ENCODE measurements at regions not wholly inside any gene's neighbourhood (a gene's known extent, or its start where the extent isn't known, plus 50 kb on each side); places are given as distances from the start of the nearest gene placed in this dataset.

DNA sequence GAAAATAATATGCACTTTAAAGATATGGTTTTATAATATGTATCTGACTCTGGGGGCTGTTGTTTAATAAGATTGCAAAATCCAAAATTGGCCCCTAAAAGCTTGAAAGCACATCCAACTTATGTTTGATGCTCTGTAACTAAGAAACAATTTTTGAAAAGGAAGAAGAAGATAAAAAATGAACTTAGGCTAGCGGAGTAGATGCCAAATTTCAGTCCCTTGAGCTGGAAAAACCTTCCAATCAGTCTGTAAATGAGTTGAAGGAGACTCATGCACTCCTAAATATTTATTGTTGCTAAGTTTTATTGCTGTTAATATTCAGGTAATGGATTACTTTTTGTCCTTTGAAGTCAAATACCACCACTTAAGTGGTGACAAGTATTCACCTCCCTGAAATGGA is 465.0 kb downstream of the ZEB2 start:
- CTCF ChIA-PET, result no interaction called here
- POLR2A ChIA-PET, result no interaction called here

DNA sequence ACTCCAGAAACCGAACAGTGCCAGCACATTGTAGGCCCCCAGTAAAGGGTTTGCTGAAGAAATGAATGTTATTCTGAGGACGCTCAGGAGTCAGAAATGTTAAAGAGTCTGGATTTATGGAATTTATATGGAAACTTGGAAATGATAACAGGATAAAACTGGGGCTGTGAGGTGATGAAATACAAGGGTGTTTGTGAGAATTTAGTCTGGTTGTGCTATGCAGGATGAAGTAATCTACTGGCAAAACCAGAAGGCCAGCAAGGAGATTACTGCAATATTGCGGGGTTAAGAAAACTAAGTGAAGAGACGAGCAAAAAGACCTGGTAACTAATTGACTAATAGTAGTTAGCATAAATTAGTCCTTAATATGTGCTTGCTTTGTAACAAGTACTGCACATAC is 467.8 kb downstream of the ZEB2 start:
- ChIA-PET POLR2A (no interaction called here), CTCF (no interaction called here)

- POLR2A ChIA-PET, result no interaction called here
- CTCF ChIA-PET, result interaction anchor here (1.0 kb wide), 1 partner anchor 717 kb away, joined by 3 read pairs; no protein-coding TSS in a partner anchor
Measured at GRCh38 chr2:144049137-144049536, 470.8 kb downstream of the ZEB2 start.

GRCh38 chr2:144048631-144049060 is 471.3 kb downstream of the ZEB2 start:
- CTCF ChIA-PET, result interaction anchor here (1.0 kb wide), 1 partner anchor 717 kb away, joined by 3 read pairs; no protein-coding TSS in a partner anchor
- POLR2A ChIA-PET, result no interaction called here

DNA sequence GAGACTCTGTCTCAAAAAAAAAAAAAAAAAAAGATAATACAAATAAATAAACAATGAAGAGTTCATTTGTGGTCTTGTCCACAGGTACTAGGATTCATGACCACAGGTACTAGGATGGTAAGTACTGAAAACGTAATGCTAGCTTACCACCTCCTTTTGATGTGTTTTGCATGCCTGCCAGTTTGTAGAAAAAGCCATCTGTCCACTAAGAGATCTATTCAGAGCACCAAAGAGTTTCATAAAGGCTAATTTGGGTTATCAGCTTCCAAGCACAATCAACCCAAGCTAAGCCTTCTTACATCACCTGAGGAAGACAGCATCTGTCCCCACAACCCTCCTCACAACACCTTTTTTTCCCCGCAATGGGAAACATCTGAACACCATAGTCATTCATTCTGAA is 477.2 kb downstream of the ZEB2 start:
- CTCF ChIA-PET, result no interaction called here
- POLR2A ChIA-PET, result interaction anchor here (0.7 kb wide), 1 partner anchor 620 kb away, joined by 4 read pairs; no protein-coding TSS in a partner anchor

DNA sequence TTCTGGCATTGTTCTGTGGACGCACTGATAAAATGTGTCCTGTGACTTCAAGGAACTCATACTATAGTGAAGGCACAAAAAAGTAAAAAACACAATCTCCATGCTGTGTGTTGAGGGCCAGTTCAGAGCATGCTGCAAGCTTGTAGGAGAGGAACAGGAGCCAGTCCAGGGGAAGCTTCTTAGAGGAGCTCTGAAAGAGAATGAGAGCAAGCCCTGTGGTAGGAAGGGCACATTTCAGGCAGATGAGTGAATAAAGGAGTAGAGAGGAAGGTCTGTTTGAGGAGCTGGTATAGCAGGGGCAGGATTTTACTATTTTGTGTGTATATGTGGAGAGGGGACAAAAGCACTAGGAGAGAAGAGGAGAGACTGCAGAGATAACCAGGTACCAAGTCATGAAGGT is 478.3 kb downstream of the ZEB2 start:
- CTCF ChIA-PET, result no interaction called here
- POLR2A ChIA-PET, result no interaction called here

DNA sequence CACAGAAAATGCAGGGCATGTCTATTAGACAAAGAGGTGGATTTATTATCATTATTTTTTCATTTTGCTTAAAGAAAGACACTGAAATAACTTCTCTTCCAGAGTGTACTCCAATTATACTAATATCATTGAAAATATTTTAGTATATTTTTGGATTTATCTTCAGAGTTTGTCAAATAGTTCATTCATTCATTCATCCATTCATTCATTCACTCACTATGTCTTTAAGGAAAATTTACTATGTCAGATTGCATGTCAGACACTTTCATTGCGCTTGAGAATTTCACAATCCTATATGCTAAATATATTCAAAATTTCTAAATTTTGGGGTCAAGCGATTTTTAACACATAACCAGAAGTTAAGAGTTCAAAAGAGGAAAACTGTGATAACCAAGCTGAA is 479.1 kb downstream of the ZEB2 start:
- POLR2A ChIA-PET, result no interaction called here
- CTCF ChIA-PET, result no interaction called here

- POLR2A ChIA-PET, result no interaction called here
- CTCF ChIA-PET, result no interaction called here
Measured at GRCh38 chr2:144032566-144032965, 487.4 kb downstream of the ZEB2 start.

GRCh38 chr2:144030791-144031190 is 489.1 kb downstream of the ZEB2 start:
- ChIA-PET CTCF (no interaction called here), POLR2A (no interaction called here)

DNA sequence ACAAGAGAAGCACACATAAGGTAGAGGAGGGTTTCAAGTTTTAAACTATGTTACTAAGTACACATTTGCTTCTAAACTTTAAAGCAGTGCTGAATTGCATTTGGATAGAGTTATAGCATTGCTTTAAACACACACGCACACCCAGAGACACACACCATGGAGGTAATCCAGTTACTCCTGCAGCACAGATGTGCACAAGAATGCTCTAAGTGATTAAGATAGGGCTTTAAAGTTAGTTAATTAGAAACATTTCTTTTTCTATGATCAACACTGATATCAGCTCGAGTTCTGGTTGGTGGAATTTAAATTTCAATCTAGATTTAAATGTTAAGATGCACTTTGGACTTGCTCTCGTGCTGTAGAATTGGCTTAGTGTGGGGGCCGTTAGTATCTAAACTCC is 492.3 kb downstream of the ZEB2 start:
- ChIA-PET CTCF (no interaction called here), POLR2A (no interaction called here)

DNA sequence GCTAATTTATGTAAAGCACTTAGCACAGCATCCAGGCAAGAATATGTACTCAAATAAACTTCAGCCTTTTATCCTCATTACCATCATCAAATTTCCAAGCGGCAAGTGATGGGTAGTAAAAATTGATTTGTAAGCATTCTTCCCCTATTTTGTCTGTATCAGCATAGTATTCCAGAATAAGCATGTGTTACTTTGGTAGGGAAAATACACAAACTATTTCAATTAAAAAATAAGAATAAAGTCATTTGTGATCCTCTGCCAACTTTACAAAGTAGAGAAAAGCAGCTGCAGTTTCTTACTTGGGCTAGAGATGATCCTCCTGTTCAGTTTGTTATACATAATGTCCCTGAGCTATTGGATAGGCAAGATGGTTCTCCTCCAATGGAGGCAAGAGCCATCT is 493.2 kb downstream of the ZEB2 start:
- ChIA-PET POLR2A (no interaction called here), CTCF (no interaction called here)

- CTCF ChIA-PET, result no interaction called here
- POLR2A ChIA-PET, result no interaction called here
Measured at GRCh38 chr2:144020047-144020446, 499.9 kb downstream of the ZEB2 start.

DNA sequence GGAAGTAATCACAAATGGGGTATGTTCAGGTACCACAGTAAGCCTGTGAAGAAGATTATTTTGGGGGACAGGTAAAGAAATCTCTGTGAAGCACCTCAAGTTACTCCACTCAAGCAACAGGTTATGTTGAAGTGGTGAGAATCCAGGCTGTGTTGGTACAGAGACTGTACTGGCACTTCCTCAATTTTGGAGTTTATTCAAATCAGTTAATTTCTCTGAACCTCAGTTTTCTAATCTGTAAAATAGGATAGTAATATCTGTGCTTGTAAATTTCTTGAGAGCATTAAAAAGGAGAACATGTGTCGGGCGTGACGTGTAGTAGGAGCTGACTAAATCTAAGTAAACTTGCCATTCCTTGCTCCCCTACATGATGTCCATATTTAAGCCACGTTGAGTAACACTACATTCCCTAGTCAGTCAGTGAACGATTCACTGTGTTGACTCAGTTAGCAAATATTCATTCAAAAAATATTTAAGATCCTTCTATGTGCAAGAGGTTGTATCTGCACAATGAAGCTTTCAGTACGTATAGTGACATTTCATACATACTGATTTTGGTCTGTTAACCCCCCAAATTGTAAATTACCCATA is 504.2 kb downstream of the ZEB2 start:
- CTCF ChIA-PET, result no interaction called here
- POLR2A ChIA-PET, result no interaction called here

GRCh38 chr2:144015036-144015435 is 504.9 kb downstream of the ZEB2 start:
- POLR2A ChIA-PET, result no interaction called here
- CTCF ChIA-PET, result no interaction called here

DNA sequence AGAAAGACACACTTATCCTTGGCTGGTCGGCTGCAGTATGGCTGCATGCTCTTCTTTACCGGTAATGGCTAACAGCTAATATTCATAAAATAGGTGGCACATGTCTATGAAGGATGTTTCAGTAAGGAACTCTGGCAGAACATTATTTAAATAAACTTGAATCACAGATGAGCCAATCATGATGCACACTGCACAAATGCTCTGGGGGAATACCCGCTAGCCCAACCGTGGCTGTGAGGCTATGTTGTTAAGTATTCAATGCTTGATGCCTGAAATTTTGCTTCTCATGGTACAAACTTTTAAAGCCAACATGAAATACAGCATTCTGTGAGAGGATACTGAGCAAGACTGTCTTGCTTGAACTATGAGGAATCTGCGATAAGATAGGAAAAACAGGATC is 505.8 kb downstream of the ZEB2 start:
- CTCF ChIA-PET, result no interaction called here
- POLR2A ChIA-PET, result no interaction called here

- ChIA-PET POLR2A (no interaction called here), CTCF (no interaction called here)
Measured at GRCh38 chr2:144012304-144012703, 507.6 kb downstream of the ZEB2 start.

DNA sequence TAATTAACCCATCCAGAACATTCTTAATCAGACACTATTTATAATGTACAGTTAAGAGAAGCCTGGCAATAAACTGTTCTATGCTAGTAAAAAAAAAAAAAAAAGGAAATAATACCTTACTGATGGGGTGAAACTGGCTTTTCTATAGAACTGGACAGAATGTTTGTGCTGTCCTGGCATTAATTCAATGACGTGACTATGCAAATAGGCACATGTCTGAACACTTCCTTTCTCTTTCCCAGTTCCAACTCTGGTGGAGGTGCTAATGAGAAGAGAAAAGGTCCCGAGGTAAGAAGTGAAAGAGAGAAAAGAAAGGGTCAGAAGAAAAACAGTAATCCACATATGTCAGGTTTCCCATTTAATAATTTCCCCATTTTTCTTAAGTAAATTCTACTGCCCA is 508.4 kb downstream of the ZEB2 start:
- CTCF ChIA-PET, result interaction anchor here (0.6 kb wide), 1 partner anchor 278 kb away, joined by 4 read pairs; no protein-coding TSS in a partner anchor
- POLR2A ChIA-PET, result no interaction called here

GRCh38 chr2:144011098-144011497 is 508.8 kb downstream of the ZEB2 start:
- ChIA-PET POLR2A (no interaction called here), CTCF (interaction anchor here (0.6 kb wide), 1 partner anchor 278 kb away, joined by 4 read pairs; no protein-coding TSS in a partner anchor)

DNA sequence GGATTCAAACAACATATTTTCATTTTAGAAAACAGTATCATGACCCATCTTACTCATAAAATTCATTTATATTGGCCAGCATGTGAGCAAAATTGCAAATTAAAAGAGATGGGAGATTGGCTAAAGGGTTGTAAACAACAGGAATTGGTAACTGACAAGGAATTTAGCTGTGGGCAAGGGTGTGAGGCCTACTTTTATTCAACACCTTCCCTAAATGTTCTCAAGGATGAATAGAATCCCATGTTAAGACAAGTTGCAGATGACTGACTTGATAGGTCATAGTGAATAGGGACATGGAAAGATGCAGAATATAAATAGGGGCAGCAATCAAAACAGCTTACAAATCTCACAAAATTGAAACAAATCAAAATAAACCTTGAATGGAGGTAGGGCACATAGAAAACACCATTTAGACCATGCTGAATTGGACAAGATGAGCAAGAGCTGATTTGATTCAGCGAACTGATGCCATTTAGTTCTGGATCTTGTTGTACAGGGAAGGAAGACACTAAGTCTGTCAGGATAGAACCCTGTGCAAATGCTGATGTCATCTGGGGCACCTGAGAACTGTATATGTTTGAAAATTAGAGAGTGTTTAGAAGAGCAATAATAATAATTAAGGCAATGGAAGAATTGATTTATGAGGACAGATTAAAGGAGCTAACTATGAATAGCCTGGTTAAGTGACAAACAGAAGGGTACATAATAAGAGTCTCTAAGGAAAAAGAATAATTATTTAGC is 509.7 kb downstream of the ZEB2 start:
- ChIA-PET CTCF (no interaction called here), POLR2A (no interaction called here)

DNA sequence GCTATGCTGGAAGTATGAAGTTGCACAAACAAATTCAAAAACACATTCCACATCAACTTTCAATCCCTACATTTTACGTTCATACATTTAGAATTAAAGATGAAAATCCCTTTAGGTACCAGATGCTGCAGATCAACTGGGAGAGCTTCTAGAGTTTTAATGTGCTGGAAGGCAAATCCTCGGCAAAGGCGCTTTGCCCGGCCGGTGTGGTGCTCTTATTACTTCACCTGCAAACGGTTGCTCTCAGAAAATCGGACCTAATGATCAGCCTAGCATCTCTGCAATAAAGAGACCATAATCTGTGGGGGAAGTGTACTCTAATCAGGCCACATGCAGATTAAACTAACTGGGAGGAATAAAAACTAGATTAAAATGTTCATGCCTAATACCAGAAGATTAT is 513.8 kb downstream of the ZEB2 start:
- ChIA-PET POLR2A (no interaction called here), CTCF (no interaction called here)

DNA sequence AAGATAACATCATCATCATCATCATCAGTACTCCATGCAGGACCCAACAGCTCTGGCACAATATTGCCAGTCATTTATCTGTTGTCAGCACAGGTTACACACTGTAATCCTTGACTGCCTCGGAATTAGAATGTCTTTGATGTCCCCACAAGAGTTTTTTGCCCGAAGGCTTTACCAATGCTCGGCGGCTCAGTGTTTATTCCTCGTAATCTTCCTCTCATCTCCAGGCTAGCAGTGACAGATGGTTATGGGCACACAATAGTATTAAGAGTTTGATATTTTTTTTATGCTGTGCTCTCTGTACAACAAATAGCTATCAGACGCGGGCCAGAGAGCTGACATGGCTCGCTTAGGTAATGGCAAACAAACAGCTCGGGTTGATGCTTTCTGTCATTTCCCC is 515.2 kb downstream of the ZEB2 start:
- CTCF ChIA-PET, result no interaction called here

GRCh38 chr2:144003460-144004075 is 516.4 kb downstream of the ZEB2 start:
- CTCF ChIA-PET, result no interaction called here
- POLR2A ChIA-PET, result no interaction called here

More for the DNA sequence above, 515.2 kb downstream of the ZEB2 start:
- POLR2A ChIA-PET, result no interaction called here
